Uterus (tissue), 3 donors: ENCODE measurements at regions not wholly inside any gene's neighbourhood (a gene's known extent, or its start where the extent isn't known, plus 50 kb on each side); places are given as distances from the start of the nearest gene placed in this dataset. TPM values are rescaled to one million over a fixed set of nuclear protein-coding genes. Genes with fewer than 3 reads are reported as not detected.

Experiments used
- DNase-seq, 2 donors: peaks; one replicate each; pipeline ENCODE4 v3.0.0-alpha.2; 2019 to 2020
- H3K27ac ChIP-seq, 2 donors: fragments of 200-600 bp; sonication (generic); 1 replicate in 1 of 2; 2 replicates in 1 of 2; pipeline ENCODE4 v1.5.1; 2016 to 2018
- H3K27me3 ChIP-seq, 2 donors: fragments of 200-600 bp; sonication (generic); one replicate each; pipeline ENCODE4 v1.5.1; 2018 to 2019; ENCODE audit warnings: control low read depth in 1 of 2
- H3K36me3 ChIP-seq, 2 donors: fragments of 200-600 bp; sonication (generic); one replicate each; pipeline ENCODE4 v1.5.1; 2019; ENCODE audit warnings: control low read depth in 1 of 2
- H3K4me1 ChIP-seq, 2 donors: fragments of 200-600 bp; sonication (generic); one replicate each; pipeline ENCODE4 v1.5.1; 2018 to 2019; ENCODE audit warnings: control low read depth in 1 of 2
- H3K4me3 ChIP-seq, 2 donors: fragments of 200-600 bp; sonication (generic); 1 replicate in 1 of 2; 2 replicates in 1 of 2; pipeline ENCODE4 v1.5.1; 2018 to 2019; ENCODE audit warnings: mild to moderate bottlenecking in 1 of 2
- H3K9me3 ChIP-seq, 2 donors: fragments of 200-600 bp; sonication (generic); one replicate each; pipeline ENCODE4 v1.5.1; 2019; ENCODE audit warnings: control low read depth in 1 of 2
- CTCF ChIP-seq, 4 experiments: fragments of 200-600 bp in 2 of 4; fragments of 450-650 bp in 2 of 4; sonication (generic) in 2 of 4; IDR thresholded peaks; one replicate each; pipeline ENCODE4 v1.5.1; 2016 to 2019; ENCODE audit warnings: antibody characterized with exemption in 4 of 4, mild to moderate bottlenecking in 2 of 4, moderate library complexity in 1 of 4
- POLR2A ChIP-seq, 2 donors: fragments of 450-650 bp; IDR thresholded peaks; one replicate each; pipeline ENCODE4 v1.6.1; 2016; ENCODE audit warnings: antibody characterized with exemption in 2 of 2, mild to moderate bottlenecking in 1 of 2, moderate library complexity in 1 of 2
- intact Hi-C: fragments of 100-400 bp; cut with DNase I; formaldehyde crosslinking; loops from one replicate; pipeline ENCODE4 v1.15.1; 2023; ENCODE audit warnings: low total_unique reads
- small RNA-seq: library from RNA; depleted of rRNA; stranded (forward); fragments of <200 nt; gene quantifications from one replicate; pipeline ENCODE3, GENCODE V24; 2016
- donor health status: DM: yes; HTN: yes; CAD: no.

DNA sequence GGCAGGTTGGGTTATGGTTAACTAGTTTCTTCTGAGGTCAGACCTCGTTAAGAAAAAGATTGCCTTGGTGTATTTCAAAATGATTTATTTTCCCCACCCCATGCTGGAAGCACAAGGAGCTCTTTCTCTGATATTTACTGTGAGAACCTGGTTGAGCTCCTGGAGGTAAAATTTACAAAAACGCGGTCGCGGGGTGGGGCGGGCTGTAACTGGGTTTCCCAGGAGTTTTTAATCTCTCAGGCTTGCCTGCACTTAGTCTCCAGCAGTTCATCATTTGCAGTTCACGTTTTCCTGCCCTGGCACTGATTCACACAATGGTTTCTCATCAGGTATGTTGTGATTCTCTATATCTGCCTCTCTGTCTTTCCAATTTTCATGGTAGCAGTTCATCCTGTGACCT lies 67.9 kb upstream of the PDE3A start:
- peaks cover 0 to 5% of the 10 kb centered on the region in 2 donors for H3K9me3 ChIP-seq
- intact Hi-C loops: no loop called here
- TF ChIP-seq POLR2A (IDR thresholded peaks at IDR 0.05) (no peak), CTCF (IDR thresholded peaks at IDR 0.05) (no peak)
- H3K27ac ChIP-seq: no peak overlapping the region
- no peaks in the 10 kb centered on the region for H3K36me3 ChIP-seq
- no peak overlapping the region for H3K4me3 ChIP-seq
- no peaks in the 10 kb centered on the region for H3K4me1 ChIP-seq
- no peaks in the 10 kb centered on the region for H3K27me3 ChIP-seq
- no peak for DNase-seq

GRCh38 chr12:20305470-20305869 lies 62.9 kb upstream of the PDE3A start:
- no peaks in the 10 kb centered on the region for H3K9me3 ChIP-seq
- H3K27me3 ChIP-seq: no peaks in the 10 kb centered on the region
- intact Hi-C loops: no loop called here
- H3K4me3 ChIP-seq: no peak overlapping the region
- no peaks in the 10 kb centered on the region for H3K4me1 ChIP-seq
- no peak overlapping the region for H3K27ac ChIP-seq
- H3K36me3 ChIP-seq: no peaks in the 10 kb centered on the region
- no peak for DNase-seq
- TF ChIP-seq CTCF (IDR thresholded peaks at IDR 0.05): no peak
- TF ChIP-seq POLR2A (IDR thresholded peaks at IDR 0.05): no peak

- Histone ChIP-seq H3K4me3 (no peak overlapping the region), H3K27me3 (no peaks in the 10 kb centered on the region), H3K36me3 (no peaks in the 10 kb centered on the region), H3K27ac (no peak overlapping the region), H3K9me3 (no peaks in the 10 kb centered on the region), H3K4me1 (no peaks in the 10 kb centered on the region)
- TF ChIP-seq POLR2A (IDR thresholded peaks at IDR 0.05) (no peak), CTCF (IDR thresholded peaks at IDR 0.05) (no peak)
- intact Hi-C loops: no loop called here
- DNase-seq: no peak
These were observed 58.7 kb upstream of the PDE3A start for GRCh38 chr12:20309504-20310148.

- TF ChIP-seq CTCF (IDR thresholded peaks at IDR 0.05): no peak
- no peak for TF ChIP-seq POLR2A (IDR thresholded peaks at IDR 0.05)
- intact Hi-C loops: no loop called here
- DNase-seq: no peak
- no peaks in the 10 kb centered on the region for H3K4me1 ChIP-seq
- no peak overlapping the region for H3K4me3 ChIP-seq
- H3K27me3 ChIP-seq: no peaks in the 10 kb centered on the region
- H3K36me3 ChIP-seq: no peaks in the 10 kb centered on the region
- no peak overlapping the region for H3K27ac ChIP-seq
- H3K9me3 ChIP-seq: no peaks in the 10 kb centered on the region
These were observed 54.0 kb upstream of the PDE3A start for GRCh38 chr12:20314328-20314727.

GRCh38 chr12:20317554-20317953 lies 50.8 kb upstream of the PDE3A start:
- DNase-seq: no peak
- H3K27me3 ChIP-seq: no peaks in the 10 kb centered on the region
- TF ChIP-seq POLR2A (IDR thresholded peaks at IDR 0.05) (no peak), CTCF (IDR thresholded peaks at IDR 0.05) (no peak)
- H3K4me1 ChIP-seq: no peaks in the 10 kb centered on the region
- no peaks in the 10 kb centered on the region for H3K36me3 ChIP-seq
- no peak overlapping the region for H3K4me3 ChIP-seq
- no peaks in the 10 kb centered on the region for H3K9me3 ChIP-seq
- intact Hi-C loops: no loop called here
- H3K27ac ChIP-seq: no peak overlapping the region

Small RNA genes lying in the stretch of these regions (small RNA-seq; reads per million reads assigned to genes)
- not detected for gene RNU1-146P
